Liver (tissue), 3 donors: ENCODE measurements at regions not wholly inside any gene's neighbourhood (a gene's known extent, or its start where the extent isn't known, plus 50 kb on each side); places are given as distances from the start of the nearest gene placed in this dataset.

ENCODE experiments used
- CTCF ChIP-seq: fragments of 150-350 bp; IDR thresholded peaks from 2 replicates; pipeline ENCODE4 v1.5.1; 2017; ENCODE audit warnings: improper control_type of control experiment, low read depth, low read length; ENCODE audit not compliant: missing input control
- FOXA2 ChIP-seq: IDR thresholded peaks from 2 replicates; pipeline ENCODE4 v1.6.1; 2016; ENCODE audit warnings: antibody characterized with exemption
- GABPA ChIP-seq, 2 donors: IDR thresholded peaks in 1 of 2; conservative IDR thresholded peaks in 1 of 2; 2 replicates each; pipeline ENCODE4 v1.6.1; 2016; ENCODE audit warnings: antibody characterized with exemption in 2 of 2, mild to moderate bottlenecking in 1 of 2, moderate library complexity in 1 of 2
- RAD21 ChIP-seq, 2 donors: IDR thresholded peaks; 2 replicates each; pipeline ENCODE4 v1.6.1; 2016; ENCODE audit warnings: antibody characterized with exemption in 2 of 2, mild to moderate bottlenecking in 2 of 2
- TF ChIP-seq, protein P1 (sequence below): IDR thresholded peaks from 2 replicates; pipeline ENCODE4 v1.6.1; 2016; ENCODE audit warnings: antibody characterized with exemption
- donor health status: healthy.
- donor health status: healthy.

- TF ChIP-seq CTCF, result no peak
- TF ChIP-seq FOXA2, result no peak
- no peak for TF ChIP-seq RAD21 (IDR thresholded peaks at IDR 0.05)
- no peak for TF ChIP-seq GABPA (IDR thresholded peaks at IDR 0.05 in 1 of 2, conservative IDR thresholded peaks at IDR 0.05 in 1 of 2)
- TF ChIP-seq, protein P1, sequence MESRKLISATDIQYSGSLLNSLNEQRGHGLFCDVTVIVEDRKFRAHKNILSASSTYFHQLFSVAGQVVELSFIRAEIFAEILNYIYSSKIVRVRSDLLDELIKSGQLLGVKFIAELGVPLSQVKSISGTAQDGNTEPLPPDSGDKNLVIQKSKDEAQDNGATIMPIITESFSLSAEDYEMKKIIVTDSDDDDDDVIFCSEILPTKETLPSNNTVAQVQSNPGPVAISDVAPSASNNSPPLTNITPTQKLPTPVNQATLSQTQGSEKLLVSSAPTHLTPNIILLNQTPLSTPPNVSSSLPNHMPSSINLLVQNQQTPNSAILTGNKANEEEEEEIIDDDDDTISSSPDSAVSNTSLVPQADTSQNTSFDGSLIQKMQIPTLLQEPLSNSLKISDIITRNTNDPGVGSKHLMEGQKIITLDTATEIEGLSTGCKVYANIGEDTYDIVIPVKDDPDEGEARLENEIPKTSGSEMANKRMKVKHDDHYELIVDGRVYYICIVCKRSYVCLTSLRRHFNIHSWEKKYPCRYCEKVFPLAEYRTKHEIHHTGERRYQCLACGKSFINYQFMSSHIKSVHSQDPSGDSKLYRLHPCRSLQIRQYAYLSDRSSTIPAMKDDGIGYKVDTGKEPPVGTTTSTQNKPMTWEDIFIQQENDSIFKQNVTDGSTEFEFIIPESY, result no peak
Observed at GRCh38 chr2:21452678-21453077, 328.9 kb downstream of the TDRD15 start.
